Loucy (cell line): ENCODE measurements at regions not wholly inside any gene's neighbourhood (a gene's known extent, or its start where the extent isn't known, plus 50 kb on each side); places are given as distances from the start of the nearest gene placed in this dataset.

Experiments used
- EZH2phosphoT487 ChIP-seq: fragments of 200-600 bp; IDR thresholded peaks from 2 replicates; pipeline ENCODE4 v1.6.1; 2018; ENCODE audit warnings: antibody characterized with exemption, mild to moderate bottlenecking, moderate library complexity, borderline replicate concordance
- TF ChIP-seq, protein P1 (sequence below): fragments of 200-600 bp; sonication (generic); conservative IDR thresholded peaks from 2 replicates; pipeline ENCODE4 v1.5.1; 2014; ENCODE audit warnings: mild to moderate bottlenecking, antibody characterized with exemption, low read length

DNA sequence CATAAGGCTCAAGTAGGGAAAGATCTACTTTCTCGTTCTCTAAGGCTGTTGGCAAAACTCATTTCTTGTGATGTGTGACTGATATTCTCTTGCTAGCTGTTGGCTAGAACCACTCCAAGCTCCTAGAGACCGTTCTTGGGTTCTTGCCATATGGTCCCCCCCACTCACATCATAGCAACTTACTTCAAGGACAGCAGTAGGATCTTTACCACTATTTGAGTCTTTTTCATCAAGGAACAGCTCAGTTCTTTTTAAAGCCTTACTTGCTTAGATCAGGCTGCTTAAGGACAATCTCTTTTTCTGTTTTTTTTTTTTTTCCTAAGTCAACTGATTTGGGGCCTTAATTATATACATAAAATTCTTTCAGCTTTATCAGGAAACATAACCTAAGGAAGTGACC is 251.1 kb downstream of the GPR37 start:
- TF ChIP-seq, protein P1, sequence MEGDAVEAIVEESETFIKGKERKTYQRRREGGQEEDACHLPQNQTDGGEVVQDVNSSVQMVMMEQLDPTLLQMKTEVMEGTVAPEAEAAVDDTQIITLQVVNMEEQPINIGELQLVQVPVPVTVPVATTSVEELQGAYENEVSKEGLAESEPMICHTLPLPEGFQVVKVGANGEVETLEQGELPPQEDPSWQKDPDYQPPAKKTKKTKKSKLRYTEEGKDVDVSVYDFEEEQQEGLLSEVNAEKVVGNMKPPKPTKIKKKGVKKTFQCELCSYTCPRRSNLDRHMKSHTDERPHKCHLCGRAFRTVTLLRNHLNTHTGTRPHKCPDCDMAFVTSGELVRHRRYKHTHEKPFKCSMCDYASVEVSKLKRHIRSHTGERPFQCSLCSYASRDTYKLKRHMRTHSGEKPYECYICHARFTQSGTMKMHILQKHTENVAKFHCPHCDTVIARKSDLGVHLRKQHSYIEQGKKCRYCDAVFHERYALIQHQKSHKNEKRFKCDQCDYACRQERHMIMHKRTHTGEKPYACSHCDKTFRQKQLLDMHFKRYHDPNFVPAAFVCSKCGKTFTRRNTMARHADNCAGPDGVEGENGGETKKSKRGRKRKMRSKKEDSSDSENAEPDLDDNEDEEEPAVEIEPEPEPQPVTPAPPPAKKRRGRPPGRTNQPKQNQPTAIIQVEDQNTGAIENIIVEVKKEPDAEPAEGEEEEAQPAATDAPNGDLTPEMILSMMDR: no peak
- TF ChIP-seq EZH2phosphoT487: no peak
